Neural progenitor cell (in vitro differentiated cells): ENCODE measurements at regions not wholly inside any gene's neighbourhood (a gene's known extent, or its start where the extent isn't known, plus 50 kb on each side); places are given as distances from the start of the nearest gene placed in this dataset.

Experiments used
- EZH2 ChIP-seq: fragments of 200-600 bp; sonication (generic); IDR thresholded peaks from 2 replicates; pipeline ENCODE4 v1.6.1; 2017; ENCODE audit warnings: antibody characterized with exemption, mild to moderate bottlenecking, moderate library complexity
- EZH2phosphoT487 ChIP-seq: fragments of 200-600 bp; sonication (generic); IDR thresholded peaks from 2 replicates; pipeline ENCODE4 v1.6.1; 2017; ENCODE audit warnings: antibody characterized with exemption
- TF ChIP-seq, protein P1 (sequence below): fragments of 200-600 bp; sonication (generic); IDR thresholded peaks from 2 replicates; pipeline ENCODE4 v1.5.1; 2017; ENCODE audit warnings: antibody characterized with exemption, mild to moderate bottlenecking

DNA sequence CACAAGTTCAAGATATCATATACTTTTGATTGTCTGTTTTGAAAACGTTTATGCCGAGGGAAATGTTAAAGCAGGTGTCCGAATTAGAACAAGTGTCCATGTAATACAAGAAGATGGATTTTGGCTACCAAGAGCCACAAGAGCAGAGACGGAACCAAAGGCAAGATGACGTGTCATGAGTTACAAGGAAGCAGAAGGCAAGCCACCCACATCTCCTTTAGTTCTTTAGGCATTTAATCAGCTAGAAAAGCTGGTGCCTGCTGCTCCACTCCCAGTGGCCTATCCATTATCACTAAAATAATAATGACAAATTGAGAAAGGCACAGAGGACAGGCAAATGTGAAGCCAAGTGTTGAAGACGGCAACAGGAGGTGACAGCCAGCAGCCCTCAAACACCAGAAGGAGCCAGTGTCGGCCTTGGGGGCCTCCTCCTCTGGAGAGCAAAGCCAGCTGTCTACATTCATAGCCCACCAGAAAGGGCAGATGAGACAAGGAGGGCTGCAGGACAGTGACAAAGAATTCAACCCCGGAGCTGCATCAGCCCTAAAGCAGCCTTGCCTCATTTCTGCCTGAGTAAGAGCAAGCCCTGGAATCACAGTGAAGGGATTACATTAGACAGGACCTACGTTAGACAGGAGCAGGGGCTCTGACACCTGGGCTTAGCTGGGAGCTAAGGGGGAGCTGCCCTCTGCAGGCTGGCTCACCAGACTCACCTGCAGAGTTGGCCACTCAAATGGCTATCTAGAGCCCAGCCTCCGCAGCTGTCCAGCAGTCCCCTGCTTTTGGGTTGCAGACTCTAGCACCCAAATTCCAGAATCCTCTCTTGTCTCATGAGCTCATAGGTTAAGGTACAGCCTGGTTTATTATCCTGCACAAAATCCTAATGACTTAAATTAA is 569.9 kb downstream of the UQCRFS1 start:
- TF ChIP-seq EZH2phosphoT487 (no peak), EZH2 (no peak)
- TF ChIP-seq, protein P1, sequence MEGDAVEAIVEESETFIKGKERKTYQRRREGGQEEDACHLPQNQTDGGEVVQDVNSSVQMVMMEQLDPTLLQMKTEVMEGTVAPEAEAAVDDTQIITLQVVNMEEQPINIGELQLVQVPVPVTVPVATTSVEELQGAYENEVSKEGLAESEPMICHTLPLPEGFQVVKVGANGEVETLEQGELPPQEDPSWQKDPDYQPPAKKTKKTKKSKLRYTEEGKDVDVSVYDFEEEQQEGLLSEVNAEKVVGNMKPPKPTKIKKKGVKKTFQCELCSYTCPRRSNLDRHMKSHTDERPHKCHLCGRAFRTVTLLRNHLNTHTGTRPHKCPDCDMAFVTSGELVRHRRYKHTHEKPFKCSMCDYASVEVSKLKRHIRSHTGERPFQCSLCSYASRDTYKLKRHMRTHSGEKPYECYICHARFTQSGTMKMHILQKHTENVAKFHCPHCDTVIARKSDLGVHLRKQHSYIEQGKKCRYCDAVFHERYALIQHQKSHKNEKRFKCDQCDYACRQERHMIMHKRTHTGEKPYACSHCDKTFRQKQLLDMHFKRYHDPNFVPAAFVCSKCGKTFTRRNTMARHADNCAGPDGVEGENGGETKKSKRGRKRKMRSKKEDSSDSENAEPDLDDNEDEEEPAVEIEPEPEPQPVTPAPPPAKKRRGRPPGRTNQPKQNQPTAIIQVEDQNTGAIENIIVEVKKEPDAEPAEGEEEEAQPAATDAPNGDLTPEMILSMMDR = no peak
